ENCODE measurements at regions not wholly inside any gene's neighbourhood (a gene's known extent, or its start where the extent isn't known, plus 50 kb on each side); places are given as distances from the start of the nearest gene placed in this dataset.

- in situ Hi-C loops (cut with HindIII; ENCODE audit: low sequenced_read_pairs), result no loop called here
- no peak for TF ChIP-seq CTCF (IDR thresholded peaks at IDR 0.05; ENCODE audit: low read depth, low read length)
These were observed 404.7 kb downstream of the GALR1 start for GRCh38 chr18:77654302-77654701.

DNA sequence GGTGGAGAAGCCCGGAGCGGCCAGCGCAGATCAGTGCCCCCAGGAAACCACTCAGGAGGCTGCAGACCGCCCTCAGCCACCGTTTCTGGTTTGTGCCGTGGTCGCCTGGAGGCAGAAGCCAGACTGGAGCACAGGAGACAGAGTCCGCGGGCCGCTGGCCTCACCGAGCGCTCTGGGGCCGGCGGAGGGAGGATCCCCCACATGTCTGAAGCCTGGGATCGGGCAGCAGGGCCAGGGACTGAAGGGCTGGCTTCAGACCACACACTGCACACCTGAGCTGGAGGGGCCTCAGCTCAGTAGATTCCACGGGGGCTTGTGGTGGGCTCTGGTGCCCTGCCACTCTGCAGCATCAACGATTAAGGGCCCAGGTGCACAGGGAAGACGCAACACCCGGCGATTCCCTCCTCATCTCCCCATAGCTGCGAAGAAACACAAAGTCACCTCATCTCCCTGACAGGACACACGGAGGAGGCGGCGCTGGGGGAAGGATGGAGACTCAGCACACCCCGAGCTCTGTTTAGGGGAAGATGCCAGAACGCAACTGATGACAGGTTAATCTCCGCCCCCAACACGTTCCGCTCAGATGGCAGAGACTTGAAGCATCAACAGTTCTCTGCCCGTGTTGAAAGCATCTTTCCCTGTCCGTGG, 408.1 kb downstream of the GALR1 start:
- in situ Hi-C loops (cut with HindIII; ENCODE audit: low sequenced_read_pairs), result no loop called here
- DNase-seq (ENCODE audit: low read depth, low spot score), result no peak
- no peak for TF ChIP-seq CTCF (IDR thresholded peaks at IDR 0.05; ENCODE audit: low read depth, low read length)
- no peak overlapping the region for H3K4me3 ChIP-seq (ENCODE audit: low read depth, low read length)

More at GRCh38 chr18:77654302-77654701, 404.7 kb downstream of the GALR1 start:
- DNase-seq (ENCODE audit: low read depth, low spot score), result no peak
- H3K4me3 ChIP-seq (ENCODE audit: low read depth, low read length), result no peak overlapping the region

GRCh38 chr18:77658299-77658662, 408.6 kb downstream of the GALR1 start:
- TF ChIP-seq CTCF (IDR thresholded peaks at IDR 0.05; ENCODE audit: low read depth, low read length), result no peak
- no peak overlapping the region for H3K4me3 ChIP-seq (ENCODE audit: low read depth, low read length)
- in situ Hi-C loops (cut with HindIII; ENCODE audit: low sequenced_read_pairs), result no loop called here

GRCh38 chr18:77658751-77659448, 409.3 kb downstream of the GALR1 start:
- TF ChIP-seq CTCF (IDR thresholded peaks at IDR 0.05; ENCODE audit: low read depth, low read length), result no peak
- no peak for DNase-seq (ENCODE audit: low read depth, low spot score)
- H3K4me3 ChIP-seq (ENCODE audit: low read depth, low read length), result no peak overlapping the region
- in situ Hi-C loops (cut with HindIII; ENCODE audit: low sequenced_read_pairs), result no loop called here

More at GRCh38 chr18:77658299-77658662, 408.6 kb downstream of the GALR1 start:
- DNase-seq (ENCODE audit: low read depth, low spot score), result no peak

GRCh38 chr18:77666613-77667012, 417.0 kb downstream of the GALR1 start:
- no peak for TF ChIP-seq CTCF (IDR thresholded peaks at IDR 0.05; ENCODE audit: low read depth, low read length)
- H3K4me3 ChIP-seq (ENCODE audit: low read depth, low read length), result no peak overlapping the region
- in situ Hi-C loops (cut with HindIII; ENCODE audit: low sequenced_read_pairs), result no loop called here
- DNase-seq (ENCODE audit: low read depth, low spot score), result no peak

- in situ Hi-C loops (cut with HindIII; ENCODE audit: low sequenced_read_pairs), result no loop called here
These were observed 418.6 kb downstream of the GALR1 start for GRCh38 chr18:77668219-77668618.

More at GRCh38 chr18:77668219-77668618, 418.6 kb downstream of the GALR1 start:
- H3K4me3 ChIP-seq (ENCODE audit: low read depth, low read length), result no peak overlapping the region
- TF ChIP-seq CTCF (IDR thresholded peaks at IDR 0.05; ENCODE audit: low read depth, low read length), result no peak
- no peak for DNase-seq (ENCODE audit: low read depth, low spot score)

Measured in astrocyte of the spinal cord (primary cell).